ENCODE measurements at regions not wholly inside any gene's neighbourhood (a gene's known extent, or its start where the extent isn't known, plus 50 kb on each side); places are given as distances from the start of the nearest gene placed in this dataset.

- no peak for TF ChIP-seq CTCF (IDR thresholded peaks at IDR 0.05; ENCODE audit: insufficient read depth, low read depth, low read length)
- no peak for TF ChIP-seq EZH2 (IDR thresholded peaks at IDR 0.05; ENCODE audit: insufficient read depth, low read length)
These were observed 137.3 kb downstream of the BTG1 start for GRCh38 chr12:92008345-92008744.
